ENCODE measurements at regions not wholly inside any gene's neighbourhood (a gene's known extent, or its start where the extent isn't known, plus 50 kb on each side); places are given as distances from the start of the nearest gene placed in this dataset.
"Not testable (repeated sequence)": the region's sequence is repeated elsewhere in the genome, so short reads cannot be mapped to it uniquely, and the experiment has no call there.

DNA sequence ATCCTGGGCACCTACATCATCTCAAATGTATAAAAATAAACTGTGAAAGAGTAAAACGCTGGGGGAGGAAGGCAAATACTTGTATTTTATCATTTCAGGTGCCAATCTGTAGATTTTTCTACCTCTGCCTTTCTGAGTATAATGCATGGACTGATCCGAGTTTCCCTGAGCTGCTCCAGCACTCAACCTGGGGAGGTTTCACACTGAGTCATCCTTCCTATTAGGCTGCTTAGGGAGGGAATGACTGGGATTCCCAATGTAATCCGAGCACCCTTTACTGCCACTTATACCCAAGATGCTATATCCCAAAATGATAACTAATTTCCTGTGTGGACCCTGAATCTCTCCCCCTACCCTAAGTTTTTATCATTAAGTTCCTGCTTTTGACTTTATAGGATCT is 126.6 kb downstream of the HNRNPD start:
- no peak for ATAC-seq

DNA sequence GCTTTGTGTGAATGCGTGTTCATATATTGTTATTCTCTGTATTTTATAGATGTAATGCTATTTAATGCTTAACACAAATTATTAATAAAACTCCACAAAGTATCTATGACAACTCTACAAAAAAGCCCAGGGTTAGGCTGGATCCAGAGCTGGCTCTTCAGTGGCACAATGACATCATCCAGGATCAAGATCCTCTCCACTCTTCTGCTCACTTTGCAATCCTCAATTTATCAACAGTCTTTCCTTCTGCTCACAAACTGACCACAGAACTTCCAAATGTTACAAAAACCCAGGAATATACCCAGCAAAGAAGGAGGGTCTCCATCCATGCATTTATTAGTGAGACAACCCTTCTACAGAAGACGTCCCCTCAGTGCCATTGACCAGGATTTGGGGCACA is 132.3 kb downstream of the HNRNPD start:
- no peak for ATAC-seq

DNA sequence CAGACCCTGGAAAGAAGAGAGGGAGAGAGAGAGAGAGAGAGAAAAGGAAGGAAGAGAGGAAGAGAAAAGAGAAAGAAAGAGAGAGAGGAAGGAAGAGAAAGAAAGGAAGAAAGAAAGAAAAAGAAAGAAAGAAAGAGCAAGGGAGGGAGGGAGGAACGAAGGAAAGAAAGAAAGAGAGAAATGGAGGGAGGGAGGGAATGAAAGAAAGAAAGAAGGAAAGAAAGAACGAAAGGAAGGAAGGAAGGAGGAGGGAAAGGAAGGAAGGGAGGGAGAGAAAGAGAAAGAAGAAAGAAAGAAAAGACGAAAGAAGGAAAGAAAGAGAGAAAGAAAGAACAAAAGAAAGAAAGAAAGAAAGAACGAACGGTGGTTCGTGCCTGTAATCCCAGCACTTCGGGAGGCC is 133.4 kb downstream of the HNRNPD start:
- ATAC-seq = no peak

DNA sequence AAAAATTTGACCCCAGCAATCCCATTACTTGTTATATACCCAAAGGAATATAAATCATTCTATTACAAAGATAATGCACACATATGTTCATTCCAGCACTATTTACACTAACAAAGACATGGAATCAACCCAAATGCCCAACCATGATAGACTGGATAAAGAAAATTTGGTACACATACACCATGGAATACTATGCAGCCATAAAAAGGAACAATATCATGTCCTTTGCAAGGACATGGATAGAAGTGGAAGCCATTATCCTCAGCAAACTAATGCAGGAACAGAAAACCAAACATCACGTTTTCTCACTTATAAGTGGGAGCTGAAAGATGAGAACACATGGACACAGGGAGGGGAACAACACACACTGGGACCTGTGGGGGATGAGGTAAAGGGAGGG is 136.6 kb downstream of the HNRNPD start:
- ATAC-seq = not testable (repeated sequence)

DNA sequence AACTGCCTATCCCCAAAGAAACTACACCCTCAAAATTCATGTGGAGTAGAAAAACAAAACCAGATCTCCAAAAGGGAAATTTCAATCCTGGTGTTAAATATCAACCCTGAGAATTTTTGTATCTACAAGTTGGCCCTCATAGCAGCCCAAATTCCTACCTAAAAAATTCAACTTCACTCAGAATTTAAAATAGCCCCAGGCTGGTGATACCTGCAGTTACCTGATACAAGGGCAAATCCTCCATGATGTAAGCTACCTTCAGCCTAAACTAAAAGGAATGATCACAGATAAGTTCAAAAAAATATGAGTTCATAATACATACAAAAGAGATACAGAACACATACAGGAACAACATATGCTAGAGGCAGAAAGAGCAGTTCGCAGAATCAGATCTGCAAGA is 138.4 kb downstream of the HNRNPD start:
- no peak for ATAC-seq

DNA sequence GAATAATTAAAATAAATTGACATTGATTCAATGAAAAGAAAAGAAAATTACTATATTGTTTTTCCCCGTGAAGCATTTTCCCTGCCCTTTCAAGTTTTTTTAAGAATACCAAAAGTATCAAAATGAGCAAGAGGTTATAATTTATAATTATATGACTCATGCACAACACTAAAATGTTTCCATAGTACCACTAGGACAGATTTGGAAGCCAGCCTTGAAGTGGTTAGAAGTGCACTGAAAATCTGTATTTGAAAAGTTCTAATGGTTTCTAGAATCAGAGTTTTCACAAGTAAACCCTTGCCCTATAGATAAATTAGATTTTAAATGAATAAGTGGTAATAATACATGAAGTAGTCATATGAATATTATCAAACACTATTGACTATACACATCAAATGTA is 140.9 kb downstream of the HNRNPD start:
- ATAC-seq = no peak

DNA sequence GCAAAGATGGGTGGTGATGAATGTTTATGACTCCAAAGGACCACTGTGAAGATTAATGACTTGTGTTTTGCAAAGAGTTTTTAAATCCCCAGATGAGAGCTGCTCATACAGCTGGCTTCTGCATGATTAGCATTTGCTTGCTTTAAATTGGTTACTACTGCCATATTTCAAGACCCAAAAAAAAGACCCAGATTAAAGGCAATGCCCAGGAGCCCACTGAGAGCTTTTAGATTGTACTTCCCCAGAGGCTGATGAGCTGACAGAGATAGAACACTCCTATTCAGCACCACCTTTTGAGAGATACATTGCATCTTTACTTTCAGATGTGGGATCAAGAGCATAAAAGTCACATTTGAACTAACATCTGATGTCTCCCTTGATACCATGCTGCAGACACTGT is 142.0 kb downstream of the HNRNPD start:
- no peak for ATAC-seq

DNA sequence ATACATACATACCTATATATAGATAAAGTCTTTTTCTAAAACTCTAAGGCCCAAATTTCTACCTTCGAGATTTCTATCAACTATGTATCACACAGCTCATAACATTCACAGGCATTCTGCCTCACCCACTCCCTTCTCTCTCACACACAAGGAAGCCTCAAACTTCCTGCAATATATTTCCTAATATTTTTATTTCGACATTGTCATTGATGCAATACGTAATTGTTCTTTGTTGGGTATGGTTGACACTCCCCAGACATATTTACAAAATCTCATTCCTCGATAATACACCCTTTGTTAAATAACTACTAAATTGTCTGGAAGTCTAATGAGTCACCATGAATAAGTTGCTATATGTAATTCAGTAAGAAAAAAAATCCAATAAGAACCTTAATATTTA is 143.5 kb downstream of the HNRNPD start:
- ATAC-seq = no peak

DNA sequence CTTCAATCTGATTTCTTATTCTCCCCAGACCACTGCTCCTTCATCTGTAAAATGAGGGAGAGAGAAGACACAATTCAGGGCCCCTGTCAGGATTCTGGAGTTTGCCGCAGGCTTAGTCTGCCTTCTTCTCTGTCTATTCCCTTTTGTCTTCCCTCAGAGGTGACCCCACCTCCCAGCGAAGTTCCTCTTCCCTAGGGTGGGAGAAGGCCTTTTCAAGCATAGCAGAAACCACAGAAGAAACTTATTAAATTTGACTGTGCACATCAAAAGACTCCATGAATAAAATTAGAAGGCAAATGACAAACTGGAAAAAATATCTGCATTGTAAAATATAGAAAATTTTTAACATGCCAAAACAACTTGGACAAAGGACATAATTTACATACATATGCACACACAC is 148.8 kb downstream of the HNRNPD start:
- no peak for ATAC-seq

DNA sequence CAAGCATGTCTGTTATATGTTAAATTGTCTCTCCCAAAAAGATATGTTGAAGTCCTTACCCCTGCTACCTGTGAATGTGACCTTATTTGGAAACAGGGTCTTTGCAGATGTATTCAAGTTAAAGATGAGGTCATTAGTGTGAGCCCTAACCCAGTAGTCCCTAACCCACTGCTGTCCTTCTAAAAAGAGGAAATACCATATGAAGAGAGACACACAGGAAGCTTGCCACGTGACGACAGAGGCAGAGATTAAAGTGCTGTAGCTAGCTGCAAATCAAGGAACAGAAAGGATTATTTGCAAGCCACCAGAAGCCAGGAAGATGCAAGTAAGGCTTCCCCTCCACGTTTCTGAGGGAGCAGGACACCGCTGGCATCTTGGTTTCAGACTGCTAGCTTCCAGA is 150.1 kb downstream of the HNRNPD start:
- peak in 1 of 2 donors; percentile 41 for ATAC-seq

DNA sequence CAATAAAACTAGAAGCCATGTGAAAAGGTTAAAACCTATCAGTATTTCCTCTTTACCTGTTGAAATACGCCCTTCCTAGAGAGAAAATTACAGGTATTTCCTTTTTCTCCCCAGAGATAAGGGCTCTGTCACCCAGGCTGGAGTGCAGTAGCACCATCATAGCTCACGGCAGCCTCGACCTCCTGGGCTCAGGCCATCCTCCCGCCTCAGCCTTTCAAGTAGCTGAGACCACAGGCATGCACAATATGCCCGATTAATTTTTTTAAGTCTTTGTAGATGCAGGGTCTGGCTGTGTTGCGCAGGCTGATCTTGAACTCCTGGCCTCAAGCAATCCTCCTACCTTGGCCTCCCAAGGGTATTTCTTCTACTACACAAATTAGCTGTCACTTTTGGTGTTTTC is 154.4 kb downstream of the HNRNPD start:
- ATAC-seq = no peak

DNA sequence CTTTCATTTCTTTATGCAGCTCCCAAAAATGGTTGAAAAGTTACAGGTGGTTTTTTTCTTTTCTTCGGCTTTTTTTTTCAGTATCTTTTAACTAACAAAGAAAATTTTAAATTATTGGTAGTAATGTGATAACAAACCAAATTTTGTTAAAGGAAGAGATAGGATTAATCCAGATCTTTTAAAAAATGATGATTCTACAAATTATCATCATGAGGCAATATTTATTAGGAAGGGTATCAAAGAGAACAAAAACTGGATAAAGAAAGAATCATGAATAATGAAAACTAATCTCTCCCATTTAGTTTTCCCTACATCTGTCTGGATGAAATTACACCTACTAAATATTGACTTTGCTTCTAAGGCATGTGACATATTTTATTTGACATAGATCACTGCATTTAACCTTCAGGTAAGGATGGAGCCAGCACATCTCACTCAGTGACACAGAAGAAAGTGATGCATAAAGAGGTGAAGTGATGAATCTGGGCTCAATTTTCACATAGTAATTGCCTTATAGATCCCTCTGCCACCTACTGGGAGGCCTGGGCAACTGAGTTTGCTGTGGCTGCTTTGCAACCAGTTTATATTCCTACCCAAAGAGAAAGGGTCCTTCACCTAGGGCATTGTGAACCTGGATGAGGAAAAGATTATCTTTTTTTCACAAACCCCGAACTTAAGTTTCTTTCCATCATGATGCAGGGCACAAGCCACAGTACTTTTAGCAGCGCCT is 155.6 kb downstream of the HNRNPD start:
- no peak for ATAC-seq

DNA sequence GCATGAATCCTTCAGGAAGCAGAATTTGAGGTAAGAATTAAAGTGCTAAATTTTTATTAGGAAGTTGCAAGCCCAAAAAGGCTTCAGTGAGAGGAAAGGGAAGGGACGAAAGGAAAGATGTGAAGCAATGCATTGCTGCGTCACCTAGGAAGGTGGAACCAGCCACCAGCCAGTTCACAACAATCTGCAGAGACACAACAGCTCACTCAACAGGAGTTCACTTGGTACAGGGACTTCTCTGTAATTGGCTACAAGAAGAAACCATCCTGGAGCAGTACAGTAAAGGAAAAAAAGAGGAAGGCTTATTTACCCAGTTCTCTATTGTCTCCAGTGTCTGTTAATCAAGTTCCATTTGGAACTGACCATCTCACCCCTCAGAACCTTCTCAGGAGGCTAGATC is 157.6 kb downstream of the HNRNPD start:
- no peak for ATAC-seq

DNA sequence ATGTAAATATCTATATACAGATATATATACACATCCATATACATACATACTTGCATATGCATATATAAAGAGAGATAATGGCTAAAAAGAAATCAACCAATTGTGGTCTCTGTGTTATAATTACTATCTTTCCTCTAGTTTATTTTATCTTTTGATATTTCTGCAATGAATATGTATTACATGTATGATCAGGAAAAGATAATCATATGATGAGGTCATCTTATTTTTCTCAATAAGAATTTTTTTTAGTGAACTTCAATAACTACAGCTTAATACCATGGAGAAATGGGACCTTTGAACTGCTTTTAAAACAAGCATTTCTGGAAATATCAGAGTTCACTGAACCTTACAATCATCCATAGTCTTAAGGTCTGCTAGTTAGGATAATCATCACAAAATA is 158.0 kb downstream of the HNRNPD start:
- ATAC-seq = no peak

DNA sequence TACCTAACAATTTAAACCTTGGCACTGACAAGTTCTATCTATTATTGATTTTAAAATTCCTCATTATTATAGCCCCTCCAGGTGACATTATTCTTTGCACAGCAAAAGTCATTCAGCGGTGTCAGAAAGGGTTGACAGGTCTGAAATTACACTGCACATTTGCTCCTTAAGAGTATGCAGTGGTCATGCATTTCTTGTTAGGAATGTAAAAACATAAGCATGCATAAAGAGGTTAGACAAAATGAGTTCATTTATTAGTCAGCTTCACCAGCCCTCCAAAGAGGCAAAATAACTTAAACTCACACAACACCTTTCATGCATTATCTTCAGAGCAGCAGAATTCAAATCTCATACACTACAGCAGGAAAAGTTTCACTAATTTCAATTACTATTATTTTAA is 158.8 kb downstream of the HNRNPD start:
- ATAC-seq = no peak

DNA sequence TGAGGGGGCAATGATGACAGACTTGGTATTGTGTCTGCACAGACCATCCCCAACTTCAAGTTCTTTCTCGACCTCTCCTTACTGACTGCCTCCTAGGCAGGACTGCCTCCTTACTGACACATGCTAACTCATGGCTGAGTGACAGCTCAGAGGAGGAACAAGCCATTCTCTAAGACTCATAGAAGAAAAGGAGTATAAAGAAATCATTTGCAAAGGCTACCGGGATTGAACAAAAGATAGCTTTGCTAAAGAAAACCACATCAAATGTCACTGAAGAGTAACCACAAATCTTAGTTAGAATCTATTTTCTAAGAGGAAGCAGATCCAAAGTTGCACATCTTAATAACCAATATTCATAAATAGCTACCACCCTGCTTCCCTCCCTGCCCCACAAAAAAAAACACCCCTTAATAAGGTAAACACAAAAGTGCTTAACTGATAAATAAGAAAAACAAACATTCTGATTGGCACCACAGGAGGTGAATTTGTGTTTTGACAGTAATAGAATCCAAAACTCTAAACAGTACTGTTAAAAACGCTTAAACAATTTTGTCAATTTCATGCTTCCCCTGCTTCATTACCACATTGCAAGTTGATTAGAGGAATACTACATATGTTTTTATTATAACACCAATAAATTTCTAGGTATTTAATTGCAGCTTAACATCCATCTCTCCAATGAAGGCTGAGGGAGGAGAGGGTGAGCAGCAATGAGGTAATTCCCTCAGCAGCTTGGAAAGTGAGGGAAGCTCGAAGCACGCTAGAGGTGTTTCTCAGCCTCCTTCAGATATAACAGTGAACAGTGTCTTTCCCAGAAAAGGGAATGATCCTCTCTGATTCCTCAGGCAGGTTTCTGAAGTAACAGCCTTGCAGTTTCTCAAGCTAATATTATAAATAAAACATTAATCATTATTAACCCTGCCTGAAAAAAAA is 160.0 kb downstream of the HNRNPD start:
- ATAC-seq = peak; percentile 32 to 53

DNA sequence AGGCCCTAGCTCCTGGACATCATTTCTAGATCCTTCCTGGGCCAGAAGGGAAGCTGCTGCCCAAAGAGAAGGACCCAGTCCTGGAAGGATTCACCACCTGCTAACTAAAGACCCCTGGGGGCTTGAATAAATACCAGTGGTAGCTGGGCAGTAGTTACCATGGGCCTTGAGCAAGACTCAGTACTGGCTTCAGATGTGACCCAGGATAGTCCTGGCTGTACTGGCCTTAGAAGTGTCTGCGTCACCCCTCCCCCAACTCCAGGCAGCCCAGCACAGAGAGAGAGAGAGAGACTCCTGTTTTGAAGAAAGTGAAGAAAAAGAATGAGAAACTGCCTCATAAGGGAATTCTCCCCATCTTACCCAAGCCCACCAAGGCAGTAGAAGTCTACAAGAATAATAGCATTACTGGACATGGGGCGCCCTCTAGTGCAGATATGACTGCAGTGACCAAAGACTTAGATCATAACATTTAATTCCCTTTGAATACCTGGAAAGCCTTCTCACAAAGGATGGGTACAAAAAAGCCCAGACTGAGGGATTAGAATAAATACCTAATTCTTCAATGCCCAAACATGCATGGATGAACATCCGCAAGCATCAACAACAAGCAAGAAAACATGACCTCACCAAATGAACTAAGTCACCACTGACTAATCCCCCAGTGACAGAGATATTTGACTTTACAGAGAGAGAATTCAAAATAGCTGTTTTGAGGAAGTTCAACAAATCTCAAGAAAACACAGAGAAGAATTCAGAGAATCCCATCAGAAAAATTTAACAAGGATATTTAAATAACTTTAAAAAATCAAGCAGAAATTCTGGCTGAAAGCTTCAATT is 171.8 kb downstream of the HNRNPD start:
- ATAC-seq = no peak

DNA sequence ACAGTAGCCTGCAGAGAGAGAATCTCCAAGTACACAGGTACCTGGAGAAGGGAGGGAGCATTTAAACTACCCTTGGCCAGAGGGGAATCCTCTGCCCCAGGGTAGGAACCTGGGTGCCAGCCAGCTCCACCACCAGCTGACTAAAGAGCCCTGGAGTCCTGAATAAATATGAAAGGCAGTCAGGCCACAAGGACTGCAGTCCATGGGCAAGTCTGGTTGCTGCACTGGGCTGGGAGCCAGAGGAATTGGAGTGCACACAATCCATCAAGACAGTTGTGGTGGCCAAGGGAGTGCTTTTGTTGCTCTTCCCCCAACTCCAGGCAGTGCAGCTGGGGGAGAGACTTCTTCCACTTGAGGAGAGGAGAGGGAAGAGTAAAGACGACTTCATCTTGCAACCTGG is 172.5 kb downstream of the HNRNPD start:
- no peak for ATAC-seq

DNA sequence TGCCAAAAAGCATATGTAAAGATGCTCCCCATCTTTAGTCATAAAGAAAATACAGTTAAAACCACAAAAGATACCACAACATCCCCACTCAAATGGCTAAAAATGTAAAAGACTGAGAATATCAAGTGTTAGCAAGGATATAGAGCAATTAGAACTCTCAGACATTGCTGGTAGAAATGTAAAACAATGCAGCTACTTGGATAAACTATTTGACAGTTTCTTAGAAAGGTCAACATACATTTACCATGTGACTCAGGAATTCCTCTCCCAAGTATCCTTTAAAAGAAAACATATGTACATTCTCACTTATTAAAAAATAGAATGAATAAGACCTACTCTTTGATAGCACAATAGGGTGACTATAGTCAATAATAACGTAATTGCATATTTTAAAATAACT is 173.7 kb downstream of the HNRNPD start:
- ATAC-seq = no peak

DNA sequence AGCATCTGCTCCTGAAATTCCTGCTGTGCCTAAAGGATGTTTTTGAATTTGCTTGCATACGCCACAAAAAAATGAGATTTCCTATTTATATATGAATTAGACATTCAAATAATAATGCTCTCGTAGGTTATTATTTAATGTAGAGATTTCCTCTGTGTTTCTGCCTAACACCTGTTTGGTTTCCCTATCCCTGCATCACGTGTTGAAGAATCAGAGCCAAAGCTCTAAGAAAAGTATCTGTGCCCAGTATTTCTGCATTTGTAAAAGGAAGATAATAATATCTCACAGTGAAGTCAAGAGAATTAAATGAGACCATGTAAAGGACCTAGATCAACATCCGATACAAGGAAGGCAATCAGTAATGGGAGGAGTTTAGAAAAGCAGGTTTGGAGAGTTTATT is 179.5 kb downstream of the HNRNPD start:
- no peak for ATAC-seq

DNA sequence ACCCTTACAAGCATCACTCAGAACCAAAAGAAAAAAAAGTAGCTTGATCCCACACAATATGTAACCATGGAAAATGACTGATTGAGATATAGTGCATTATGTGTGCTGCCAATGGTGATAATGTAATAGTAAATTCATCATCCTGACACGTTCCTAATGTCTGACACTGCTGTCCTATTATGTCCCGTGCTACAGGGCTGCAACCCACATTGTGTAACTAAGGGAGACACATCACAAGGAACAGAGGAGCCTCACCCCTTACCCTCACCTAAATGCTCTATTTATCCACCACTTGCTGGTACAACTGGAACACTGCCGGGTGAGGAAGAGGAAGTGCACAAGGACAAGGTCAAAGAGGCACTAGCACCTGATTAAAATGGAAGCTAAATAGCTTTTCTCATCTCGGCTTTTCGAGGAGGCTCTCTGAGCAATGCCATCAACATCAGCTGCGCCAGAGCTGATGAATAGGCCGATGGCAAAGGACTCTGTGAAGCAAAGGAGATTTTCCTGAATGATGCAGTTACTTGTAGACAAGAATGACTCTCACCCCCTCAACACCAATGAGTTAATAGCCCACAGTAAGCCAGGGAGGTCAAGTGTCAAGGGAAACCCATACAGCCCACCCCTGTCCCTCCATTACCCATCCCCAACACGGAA is 181.6 kb downstream of the HNRNPD start:
- ATAC-seq = no peak

DNA sequence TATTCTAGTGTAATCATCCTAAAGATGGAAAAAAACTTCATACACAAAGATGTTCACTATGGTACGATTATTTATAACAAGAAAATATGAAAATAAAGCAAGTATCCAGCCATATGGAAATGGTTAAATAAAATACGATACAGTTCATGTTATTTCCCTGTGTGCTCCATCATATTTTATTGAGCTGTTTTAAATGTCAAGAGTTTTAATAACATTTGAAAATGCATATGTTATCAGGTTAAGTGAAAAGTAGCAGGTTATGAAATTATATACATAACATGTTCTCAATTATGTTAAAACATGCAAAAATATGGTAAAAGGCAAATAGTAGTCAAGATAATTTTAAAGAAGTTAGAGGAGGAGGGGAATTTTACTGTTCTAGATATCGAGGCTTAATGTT is 192.0 kb downstream of the HNRNPD start:
- no peak for ATAC-seq

DNA sequence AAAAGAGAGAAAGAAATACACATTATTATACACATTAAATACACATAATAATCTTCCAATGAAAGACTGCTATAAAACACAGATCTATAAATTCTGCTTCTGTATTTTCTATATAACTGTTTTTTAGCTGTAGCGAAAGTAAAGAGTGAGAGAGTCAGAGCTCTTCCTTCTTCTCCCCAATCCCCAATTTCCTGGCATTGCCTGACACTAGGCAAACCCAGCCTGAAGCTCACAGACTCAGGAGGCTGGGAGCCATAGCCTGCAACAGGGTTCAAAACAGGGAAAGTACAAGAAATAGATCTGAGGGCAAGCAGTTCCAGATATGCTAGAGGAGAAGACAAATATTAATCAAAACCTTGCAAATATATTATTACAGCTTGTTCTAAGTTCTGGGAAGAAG is 201.6 kb downstream of the HNRNPD start:
- ATAC-seq = no peak
